NCI-H1105 treated with DMSO at 0.1 percent for 48 hours (cell line): ENCODE measurements at regions not wholly inside any gene's neighbourhood (a gene's known extent, or its start where the extent isn't known, plus 50 kb on each side); places are given as distances from the start of the nearest gene placed in this dataset.

ENCODE experiments used
- DNase-seq: peaks from one replicate; lab custom pipeline; 2025; lab: John Stamatoyannopoulos, UW

GRCh38 chr2:14910654-14911053 is 278.1 kb downstream of the LRATD1 start:
- DNase-seq: peak; percentile 17

- no peak for DNase-seq
Observed at GRCh38 chr2:14915983-14916382, 283.5 kb downstream of the LRATD1 start.

DNA sequence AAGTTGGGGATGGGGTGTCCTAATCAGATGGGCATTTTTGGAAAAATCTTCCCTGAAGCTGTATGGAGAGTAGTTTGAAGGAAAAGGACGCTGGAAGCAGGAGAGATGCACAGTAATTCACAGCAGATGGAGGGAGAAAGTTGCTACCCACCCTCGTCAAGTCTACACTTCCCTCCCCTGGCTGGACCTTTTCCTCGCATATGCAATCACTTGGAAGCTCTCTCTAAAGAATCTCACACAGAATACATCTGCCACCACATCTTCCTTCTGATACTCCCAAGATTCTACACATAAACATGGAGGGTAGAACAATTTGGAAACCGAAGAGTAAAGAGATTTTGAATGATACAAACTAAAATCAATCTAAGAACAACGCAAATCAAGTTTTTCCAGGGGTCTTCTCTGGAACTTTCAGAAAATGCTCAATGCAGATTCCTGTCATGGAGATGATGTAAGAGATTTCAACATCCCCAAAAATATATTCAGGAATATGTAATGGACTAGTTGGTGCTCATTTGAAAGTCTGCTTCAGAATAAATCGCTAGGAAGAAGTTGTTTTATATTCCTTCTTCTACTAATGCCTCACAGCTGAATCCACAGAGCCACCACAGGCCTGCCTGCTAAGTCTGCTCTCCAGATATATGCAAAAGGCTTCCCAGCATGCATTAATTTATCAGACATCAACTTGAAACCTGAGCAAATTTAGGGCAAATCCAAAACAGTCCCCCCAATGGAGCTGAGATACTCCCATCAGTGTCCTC is 291.5 kb downstream of the LRATD1 start:
- DNase-seq: no peak

DNA sequence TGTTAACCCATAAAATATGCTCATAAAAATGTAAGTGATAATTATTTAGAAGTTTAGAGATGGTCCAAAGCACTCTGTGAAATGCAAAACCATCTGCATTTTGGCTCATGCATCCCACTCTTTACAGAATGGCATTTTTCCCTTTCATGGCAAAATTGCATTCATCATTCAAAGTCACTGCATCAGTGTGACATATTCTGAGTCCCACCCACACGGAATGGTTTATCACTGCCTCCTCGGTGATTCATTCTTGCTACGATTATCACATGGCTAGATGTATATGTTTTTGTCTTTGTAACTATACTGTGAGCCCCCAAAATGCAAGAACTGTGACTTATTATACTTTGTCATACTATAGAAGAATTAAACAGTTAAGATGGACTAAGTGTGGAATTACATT is 293.0 kb downstream of the LRATD1 start:
- no peak for DNase-seq

- DNase-seq: no peak
Observed at GRCh38 chr2:14927021-14927564, 294.6 kb downstream of the LRATD1 start.

DNA sequence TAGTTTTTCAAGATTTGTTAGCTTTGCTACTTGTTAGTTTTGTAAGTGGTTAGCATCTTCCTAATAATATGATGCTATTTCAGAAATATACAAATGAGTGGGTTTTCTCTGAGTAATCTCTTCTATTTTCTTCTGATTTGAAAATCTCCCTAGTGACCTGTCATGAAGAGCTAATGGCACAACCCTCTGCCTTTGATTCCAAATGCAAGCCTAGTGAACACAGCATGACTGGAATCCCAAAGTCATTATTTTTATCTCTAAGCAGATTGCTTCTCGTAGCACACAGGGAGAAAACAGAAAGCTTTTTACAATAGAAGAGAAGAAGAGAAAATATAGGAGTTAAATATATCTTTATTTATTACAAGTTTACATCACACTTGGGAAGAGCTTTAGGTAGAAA is 295.5 kb downstream of the LRATD1 start:
- DNase-seq: no peak

DNA sequence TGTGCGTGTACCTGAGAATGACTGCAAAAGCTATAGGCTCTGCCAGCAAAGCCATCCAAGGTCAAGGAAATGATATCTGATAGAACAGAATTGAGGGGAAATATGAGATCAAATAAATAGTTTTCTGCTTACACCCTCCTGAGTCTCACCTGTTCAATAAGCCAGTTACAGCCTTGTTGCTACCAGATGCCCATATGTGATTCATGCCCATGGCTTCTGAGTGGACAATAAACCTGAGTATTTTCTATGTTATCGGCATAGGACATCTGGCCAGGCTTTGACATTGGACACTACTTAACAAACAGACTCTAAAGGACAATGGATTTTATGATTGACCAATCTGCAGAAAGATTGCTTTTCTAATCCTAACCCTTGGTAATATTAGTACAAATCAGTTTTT is 297.9 kb downstream of the LRATD1 start:
- DNase-seq: no peak

DNA sequence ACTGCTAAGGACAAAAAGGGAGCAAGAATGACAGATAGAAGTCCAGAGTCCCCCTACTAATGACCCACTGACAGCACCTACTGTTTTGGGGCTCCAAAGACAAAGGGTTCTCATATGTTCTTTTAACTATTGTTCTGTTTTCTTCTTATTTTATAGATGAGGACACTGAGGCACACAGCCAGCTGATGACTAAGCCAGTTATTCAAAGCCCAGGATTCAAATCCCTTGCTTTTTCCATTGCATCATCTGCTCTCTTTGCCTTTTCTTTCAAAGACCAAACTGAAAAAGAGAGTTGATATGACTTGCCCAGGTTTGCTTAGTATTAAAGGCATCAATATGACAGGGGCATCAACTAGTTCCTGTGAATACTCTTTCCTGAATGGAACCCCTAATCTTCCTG is 299.8 kb downstream of the LRATD1 start:
- DNase-seq: no peak

DNA sequence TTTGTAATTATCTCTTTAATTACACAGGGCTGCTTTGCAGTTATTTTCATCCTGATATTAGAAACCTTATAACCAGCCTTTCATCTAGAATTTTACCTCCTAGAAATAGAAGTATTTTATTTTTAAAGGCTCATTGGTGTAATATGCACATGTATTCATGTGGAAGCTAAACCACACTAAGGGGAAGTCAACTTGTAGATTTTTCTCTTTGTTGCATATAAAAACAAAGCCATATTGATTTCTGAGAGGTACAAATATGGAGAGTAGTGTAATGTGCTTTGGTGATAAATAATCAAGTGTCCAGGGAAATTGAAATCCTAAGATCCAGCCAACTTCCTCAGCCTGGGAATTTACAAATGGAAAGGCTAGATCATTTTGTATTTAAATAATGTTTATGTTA is 301.2 kb downstream of the LRATD1 start:
- no peak for DNase-seq

- DNase-seq: no peak
Observed at GRCh38 chr2:14936426-14936825, 303.9 kb downstream of the LRATD1 start.

GRCh38 chr2:14937336-14937735 is 304.8 kb downstream of the LRATD1 start:
- DNase-seq: no peak

DNA sequence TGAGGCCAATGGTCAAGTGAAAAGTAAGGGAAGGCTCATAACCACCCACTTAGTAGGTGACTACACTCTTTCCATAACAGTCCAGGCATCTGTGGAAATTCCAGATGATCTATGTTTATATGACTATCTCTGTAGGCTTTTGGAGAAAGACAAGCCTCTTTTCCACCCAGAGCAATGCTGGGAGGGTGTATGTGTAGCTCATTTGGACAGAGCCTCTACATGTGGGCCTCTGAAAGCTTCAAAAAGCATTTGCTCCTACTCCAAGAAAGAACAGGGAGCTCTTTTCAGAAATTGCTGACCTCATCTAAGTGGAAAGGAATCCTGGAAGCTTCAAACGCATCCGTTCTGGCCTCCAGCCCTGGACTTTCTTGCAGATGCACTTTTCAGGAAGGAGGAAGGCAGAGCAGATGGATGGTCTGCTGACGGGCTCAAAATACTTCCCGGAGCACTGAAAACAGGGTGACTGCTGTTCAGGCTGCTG is 308.7 kb downstream of the LRATD1 start:
- peak; percentile 37 for DNase-seq

- DNase-seq: no peak
Observed at GRCh38 chr2:14942987-14943386, 310.5 kb downstream of the LRATD1 start.

DNA sequence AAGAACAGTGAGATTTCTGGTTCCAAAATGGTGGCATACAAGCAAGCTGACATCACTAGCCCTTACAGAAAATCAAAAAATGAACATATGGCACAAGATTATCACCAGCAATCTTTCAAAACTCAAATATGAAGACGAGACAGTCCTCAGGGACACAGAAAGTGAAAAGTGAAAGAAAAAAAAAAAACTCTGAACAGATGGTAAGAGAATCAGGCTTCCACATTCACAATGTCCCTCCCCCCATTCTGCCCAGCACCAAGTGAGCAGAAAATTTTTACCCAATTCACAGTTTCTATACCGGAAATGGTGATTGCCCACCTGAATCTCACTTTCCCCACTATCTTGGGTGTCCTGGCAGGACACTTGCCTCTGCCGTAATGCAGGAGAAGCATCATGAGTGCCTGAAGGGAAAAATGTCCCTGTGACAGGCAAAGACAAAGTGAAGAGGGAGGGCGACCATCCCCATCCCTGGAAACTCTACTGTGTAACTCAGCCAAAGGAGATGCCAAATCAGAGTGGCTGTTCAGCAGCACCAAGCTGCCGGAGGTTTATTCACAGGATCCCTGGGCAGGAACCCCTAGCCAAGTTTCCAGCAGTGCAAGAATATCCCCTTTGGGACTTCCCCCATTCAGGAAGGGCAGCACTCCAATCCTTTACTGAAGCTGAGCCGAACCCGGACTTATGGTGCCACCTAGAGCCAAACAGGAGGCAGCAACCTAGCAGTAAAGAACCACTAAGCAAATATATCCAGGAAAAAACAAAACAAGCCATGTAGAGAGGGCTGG is 312.2 kb downstream of the LRATD1 start:
- peak; percentile 23 for DNase-seq

DNA sequence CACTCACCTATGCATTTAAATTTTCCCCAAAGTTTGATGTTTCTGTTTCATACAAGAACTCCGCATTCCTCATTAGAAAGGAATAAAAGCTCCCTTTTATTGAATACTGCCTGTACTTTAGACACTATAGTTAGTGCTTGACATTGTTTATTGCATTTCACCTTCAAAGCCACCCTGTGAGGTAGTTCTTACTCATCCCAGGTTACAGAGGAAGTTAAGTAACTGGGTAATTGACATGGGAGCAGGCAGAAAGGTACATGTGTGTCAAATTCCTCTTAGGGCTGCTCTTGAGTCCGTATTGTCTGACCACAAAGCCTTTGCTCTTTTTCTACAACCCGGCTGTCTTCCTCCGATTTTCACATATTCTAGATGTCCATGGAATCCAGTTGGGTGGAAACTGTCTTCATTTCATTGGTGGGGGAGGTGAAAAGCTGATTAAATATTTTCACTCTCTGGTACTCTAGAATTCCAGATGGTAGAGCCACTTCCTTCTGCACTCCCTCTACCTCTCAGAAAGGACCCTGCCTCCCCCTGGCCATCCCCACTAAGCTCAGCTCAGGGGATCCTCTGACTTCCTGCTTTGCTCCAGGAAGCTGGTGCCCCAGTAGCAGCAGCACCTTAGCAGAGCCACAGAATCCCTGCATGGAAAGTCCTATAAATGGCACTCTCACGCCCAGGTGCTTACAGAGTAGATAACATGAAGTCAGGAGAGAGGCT is 319.2 kb downstream of the LRATD1 start:
- no peak for DNase-seq

DNA sequence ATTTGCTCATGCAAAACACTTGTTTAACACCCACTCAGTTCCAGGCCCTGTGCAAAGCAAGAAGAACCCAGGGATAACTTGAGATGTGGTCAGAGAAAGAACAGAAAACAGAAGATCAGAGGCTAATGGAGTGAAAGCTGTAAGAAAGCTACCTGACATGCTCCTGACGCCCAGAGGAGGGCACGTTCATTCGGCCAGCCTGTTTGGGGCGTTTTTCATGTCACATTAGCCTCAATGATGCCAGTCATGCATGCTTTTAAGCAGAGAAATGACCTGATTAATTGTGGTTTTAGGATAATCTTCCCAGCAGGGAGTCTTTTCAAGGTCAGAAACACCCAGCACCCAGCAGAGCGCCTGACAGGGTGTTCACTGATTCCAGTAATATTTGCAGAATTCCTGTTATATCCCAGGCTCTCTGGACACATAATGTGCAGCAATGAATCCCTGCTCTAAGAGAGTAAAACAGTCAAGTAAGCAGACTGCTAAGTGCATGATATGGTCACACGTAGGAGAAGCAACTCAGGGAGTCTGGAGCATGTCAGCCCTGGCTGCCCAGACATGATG is 320.0 kb downstream of the LRATD1 start:
- no peak for DNase-seq

DNA sequence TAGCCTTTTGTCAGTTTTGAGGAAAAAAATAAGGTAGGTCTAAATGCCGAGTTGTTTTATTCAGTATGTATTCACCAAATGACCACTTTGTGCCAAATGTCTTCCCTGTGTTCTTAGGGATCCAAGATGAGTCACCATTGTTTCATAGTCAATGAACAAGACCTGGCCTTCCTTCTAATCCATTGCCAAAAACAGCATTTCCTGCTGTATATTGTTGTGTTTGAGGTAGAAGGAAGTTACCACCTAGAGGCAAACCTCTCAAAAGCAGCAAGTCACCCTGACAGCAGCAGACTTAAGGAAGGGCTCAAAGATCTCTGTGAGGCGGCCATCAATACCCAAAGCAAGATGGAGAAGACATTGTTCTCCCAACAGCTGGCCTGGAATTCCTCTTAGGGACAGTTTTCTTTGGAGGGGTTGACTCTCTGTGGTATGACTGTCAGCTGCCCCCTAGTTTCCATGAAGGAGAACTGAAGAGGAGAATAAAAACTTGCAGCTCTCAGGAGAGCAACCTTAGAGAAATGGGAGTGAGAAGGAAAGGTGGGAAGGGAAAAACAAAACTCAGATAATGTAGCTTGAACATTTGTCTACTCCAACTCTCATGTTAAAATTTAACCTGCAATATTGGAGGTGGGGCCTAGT is 328.3 kb downstream of the LRATD1 start:
- DNase-seq: no peak

- DNase-seq: no peak
Observed at GRCh38 chr2:14967729-14968128, 335.2 kb downstream of the LRATD1 start.

DNA sequence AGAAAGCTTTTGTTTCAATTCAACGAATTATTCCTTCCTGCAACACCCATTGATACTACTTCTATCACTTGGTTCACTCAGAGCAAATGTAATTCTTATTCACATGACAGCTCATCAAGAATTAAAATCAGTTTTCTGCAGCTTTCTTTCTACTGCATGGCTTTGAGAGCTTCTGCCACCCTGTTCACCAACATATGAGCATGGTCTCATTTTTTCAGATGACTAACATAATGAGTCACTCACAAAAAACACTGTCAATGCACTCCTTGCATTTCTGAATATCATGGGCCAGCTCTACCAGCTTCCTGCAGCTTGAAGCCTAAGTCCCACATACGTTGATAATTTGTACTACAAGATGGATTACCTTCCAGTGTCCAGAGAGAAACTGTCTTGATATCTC is 342.9 kb downstream of the LRATD1 start:
- DNase-seq: no peak

DNA sequence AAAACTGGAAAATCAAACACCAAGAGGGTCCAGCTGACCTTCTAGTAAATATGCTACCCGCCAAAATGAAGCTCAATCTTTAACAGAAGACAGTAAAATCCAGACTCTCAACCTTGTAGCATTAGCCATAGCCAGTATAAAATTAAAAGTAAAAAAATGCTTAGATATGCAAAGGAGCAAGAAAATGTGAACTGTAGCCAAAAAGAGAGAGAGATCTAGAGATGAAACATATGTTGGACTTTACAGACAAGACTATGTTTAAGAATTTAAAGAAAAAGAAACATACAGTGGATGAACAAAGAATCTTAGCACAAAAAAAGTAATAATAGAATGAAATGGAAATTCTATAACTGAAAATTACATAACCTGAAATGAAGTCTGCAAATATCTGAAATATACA is 344.5 kb downstream of the LRATD1 start:
- DNase-seq: no peak

DNA sequence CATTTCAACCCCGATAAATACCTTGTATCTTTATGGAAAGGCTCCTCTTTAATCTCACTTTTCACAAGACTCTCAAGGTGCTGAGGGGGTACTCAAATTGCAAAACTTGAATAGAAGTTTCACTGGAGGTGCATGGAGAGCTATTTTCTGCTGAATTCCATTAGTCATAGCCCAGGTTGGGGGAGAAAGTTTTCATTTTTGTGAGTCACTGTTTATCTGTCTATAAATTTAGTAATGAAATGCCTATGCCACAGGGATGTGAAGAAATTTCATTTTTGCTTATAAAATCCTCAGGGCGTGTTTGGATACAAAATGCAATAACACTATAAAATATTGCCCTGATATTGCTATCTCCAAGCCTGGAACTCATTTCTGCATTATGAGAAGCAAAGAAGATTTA is 346.3 kb downstream of the LRATD1 start:
- no peak for DNase-seq

- no peak for DNase-seq
Observed at GRCh38 chr2:14982790-14983189, 350.3 kb downstream of the LRATD1 start.
